OCI-LY1 (cell line): ENCODE measurements at regions not wholly inside any gene's neighbourhood (a gene's known extent, or its start where the extent isn't known, plus 50 kb on each side); places are given as distances from the start of the nearest gene placed in this dataset.

ENCODE experiments used
- H2AFZ ChIP-seq: fragments of 200-600 bp; sonication (generic), shearing (Covaris generic); 2 replicates; pipeline ENCODE4 v1.6.0; 2014; ENCODE audit warnings: antibody characterized with exemption, mild to moderate bottlenecking, low read length
- H3F3A ChIP-seq: fragments of 200-600 bp; sonication (generic), shearing (Covaris generic); 2 replicates; pipeline ENCODE4 v1.6.0; 2014; ENCODE audit warnings: mild to moderate bottlenecking, antibody characterized with exemption, low read length, moderate library complexity; ENCODE audit not compliant: insufficient read depth
- H3K27ac ChIP-seq: fragments of 200-600 bp; sonication (generic); 2 replicates; pipeline ENCODE4 v1.5.1; 2014; ENCODE audit warnings: low read length, mixed run types, mild to moderate bottlenecking, low read depth; ENCODE audit not compliant: poor library complexity, severe bottlenecking
- H3K27me3 ChIP-seq: fragments of 200-600 bp; sonication (generic); 2 replicates; pipeline ENCODE4 v1.6.0; 2014; ENCODE audit warnings: antibody characterized with exemption, mild to moderate bottlenecking, low read length, moderate library complexity; ENCODE audit not compliant: insufficient read depth
- H3K36me3 ChIP-seq: fragments of 200-600 bp; sonication (generic); 2 replicates; pipeline ENCODE4 v1.6.1; 2014; ENCODE audit warnings: mild to moderate bottlenecking, antibody characterized with exemption, low read length, moderate library complexity, mixed read lengths; ENCODE audit not compliant: insufficient read depth
- H3K4me1 ChIP-seq: fragments of 200-600 bp; sonication (generic); 2 replicates; pipeline ENCODE4 v1.5.1; 2014; ENCODE audit warnings: mild to moderate bottlenecking, low read length, moderate library complexity; ENCODE audit not compliant: insufficient read depth, severe bottlenecking
- H3K4me2 ChIP-seq: fragments of 200-600 bp; sonication (generic), shearing (Covaris generic); 2 replicates; pipeline ENCODE4 v1.6.1; 2014; ENCODE audit warnings: low read length
- H3K4me3 ChIP-seq: fragments of 200-600 bp; sonication (generic); 2 replicates; pipeline ENCODE4 v1.5.1; 2014; ENCODE audit warnings: low read length, low read depth, mild to moderate bottlenecking, mixed read lengths; ENCODE audit not compliant: poor library complexity, severe bottlenecking
- H3K79me2 ChIP-seq: fragments of 200-600 bp; shearing (Covaris generic); 2 replicates; pipeline ENCODE4 v1.6.1; 2016; ENCODE audit warnings: mixed run types, low read length, mixed read lengths; ENCODE audit not compliant: insufficient read depth
- H3K9ac ChIP-seq: fragments of 200-600 bp; sonication (generic), shearing (Covaris generic); 2 replicates; pipeline ENCODE4 v1.6.1; 2014; ENCODE audit warnings: mild to moderate bottlenecking, low read length, mixed read lengths
- H3K9me2 ChIP-seq: fragments of 200-600 bp; sonication (generic), shearing (Covaris generic); 2 replicates; pipeline ENCODE4 v1.6.1; 2014; ENCODE audit warnings: low read depth, mild to moderate bottlenecking, low read length, mixed read lengths
- H3K9me3 ChIP-seq: fragments of 200-600 bp; shearing (Covaris generic); 2 replicates; pipeline ENCODE4 v1.6.1; 2014; ENCODE audit warnings: low read length, mixed read lengths
- H4K20me1 ChIP-seq: fragments of 200-600 bp; sonication (generic), shearing (Covaris generic); 2 replicates; pipeline ENCODE4 v1.6.0; 2016; ENCODE audit warnings: mild to moderate bottlenecking, low read length; ENCODE audit not compliant: insufficient read depth
- CTCF ChIP-seq: fragments of 200-600 bp; sonication (generic), shearing (Covaris generic); IDR thresholded peaks from 2 replicates; pipeline ENCODE4 v1.5.1; 2017; ENCODE audit warnings: mild to moderate bottlenecking, antibody characterized with exemption, low read length, moderate library complexity, mixed read lengths
- EZH2 ChIP-seq: fragments of 200-600 bp; sonication (generic), shearing (Covaris generic); IDR thresholded peaks from 2 replicates; pipeline ENCODE4 v1.8.0; 2017; ENCODE audit warnings: borderline replicate concordance, mixed run types, mild to moderate bottlenecking, antibody characterized with exemption, low read length, moderate library complexity, mixed read lengths

- no peaks in the 10 kb centered on the region for H3K36me3 ChIP-seq
Measured at GRCh38 chr6:16812993-16813392, 51.7 kb upstream of the ATXN1 start.

GRCh38 chr6:16811277-16811979, 50.2 kb upstream of the ATXN1 start:
- Histone ChIP-seq H2AFZ (no peak overlapping the region), H3K27me3 (no peaks in the 10 kb centered on the region), H3K4me3 (no peak overlapping the region)

More at GRCh38 chr6:16812993-16813392, 51.7 kb upstream of the ATXN1 start:
- no peaks in the 10 kb centered on the region for H3K9me2 ChIP-seq
- H3K4me1 ChIP-seq: no peaks in the 10 kb centered on the region
- H3K4me2 ChIP-seq: no peak overlapping the region
- H4K20me1 ChIP-seq: no peaks in the 10 kb centered on the region
- no peaks in the 10 kb centered on the region for H3F3A ChIP-seq
- TF ChIP-seq CTCF: no peak
- no peak for TF ChIP-seq EZH2
- H2AFZ ChIP-seq: no peak overlapping the region
- no peak overlapping the region for H3K27ac ChIP-seq
- H3K27me3 ChIP-seq: no peaks in the 10 kb centered on the region
- no peaks in the 10 kb centered on the region for H3K9me3 ChIP-seq
- H3K9ac ChIP-seq: no peak overlapping the region
- H3K79me2 ChIP-seq: no peaks in the 10 kb centered on the region
- H3K4me3 ChIP-seq: no peak overlapping the region

More at GRCh38 chr6:16811277-16811979, 50.2 kb upstream of the ATXN1 start:
- H3K27ac ChIP-seq: no peak overlapping the region
- no peaks in the 10 kb centered on the region for H3K9me3 ChIP-seq
- H4K20me1 ChIP-seq: no peaks in the 10 kb centered on the region
- H3K4me1 ChIP-seq: no peaks in the 10 kb centered on the region
- H3K79me2 ChIP-seq: no peaks in the 10 kb centered on the region
- H3F3A ChIP-seq: no peaks in the 10 kb centered on the region
- no peaks in the 10 kb centered on the region for H3K9me2 ChIP-seq
- H3K4me2 ChIP-seq: no peak overlapping the region
- no peak overlapping the region for H3K9ac ChIP-seq
- TF ChIP-seq EZH2 (no peak), CTCF (no peak)
- H3K36me3 ChIP-seq: no peaks in the 10 kb centered on the region
